GM19397 (cell line): ENCODE measurements at regions not wholly inside any gene's neighbourhood (a gene's known extent, or its start where the extent isn't known, plus 50 kb on each side); places are given as distances from the start of the nearest gene placed in this dataset.

Source experiments
- ATAC-seq: cut with Tn5 transposase; IDR thresholded peaks from one replicate; pipeline ENCODE4 v1.9.1; 2021; ENCODE audit warnings: mild to moderate bottlenecking, moderate library complexity; ENCODE audit not compliant: unreplicated experiment

DNA sequence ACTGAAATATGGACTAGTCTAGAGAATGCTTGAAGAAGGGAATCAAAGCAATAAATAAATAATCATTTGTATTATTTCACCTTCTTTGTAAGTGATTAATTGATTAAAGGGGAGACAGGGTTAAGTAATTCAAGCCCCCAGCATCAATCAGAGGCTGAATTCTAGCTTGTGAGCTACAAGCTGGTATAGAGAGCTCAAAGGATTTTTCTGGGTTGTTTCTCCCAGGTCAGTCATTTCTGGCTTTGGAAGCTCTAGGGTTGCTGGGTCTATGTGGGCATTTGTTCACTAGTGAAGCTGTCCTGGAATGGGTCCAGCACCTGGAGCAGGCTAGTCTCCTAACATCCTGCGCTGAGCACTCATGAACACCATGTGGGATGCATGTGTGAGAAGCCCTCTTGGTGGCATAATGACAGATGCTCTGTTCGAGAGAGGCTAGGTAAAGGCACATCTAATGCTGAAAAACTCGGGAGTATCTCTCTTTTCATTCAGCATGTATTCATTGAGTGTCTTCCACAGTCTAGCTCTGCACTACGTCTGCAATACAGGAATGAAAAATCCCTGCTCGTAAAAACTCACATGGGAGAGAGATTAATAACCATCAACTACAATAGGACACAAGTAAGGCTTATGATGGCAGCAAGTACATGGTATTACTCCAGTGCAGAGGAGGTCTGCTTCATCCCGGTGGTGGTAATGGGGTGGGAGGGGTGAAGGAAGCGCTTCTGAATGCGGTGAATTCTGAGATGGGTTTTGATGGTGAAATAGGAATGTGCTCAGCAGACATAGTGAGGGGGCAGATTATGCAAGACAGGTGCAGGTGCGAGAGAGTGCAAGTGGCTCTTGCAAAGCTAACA is 68.0 kb upstream of the NRP1 start:
- ATAC-seq, result no peak

DNA sequence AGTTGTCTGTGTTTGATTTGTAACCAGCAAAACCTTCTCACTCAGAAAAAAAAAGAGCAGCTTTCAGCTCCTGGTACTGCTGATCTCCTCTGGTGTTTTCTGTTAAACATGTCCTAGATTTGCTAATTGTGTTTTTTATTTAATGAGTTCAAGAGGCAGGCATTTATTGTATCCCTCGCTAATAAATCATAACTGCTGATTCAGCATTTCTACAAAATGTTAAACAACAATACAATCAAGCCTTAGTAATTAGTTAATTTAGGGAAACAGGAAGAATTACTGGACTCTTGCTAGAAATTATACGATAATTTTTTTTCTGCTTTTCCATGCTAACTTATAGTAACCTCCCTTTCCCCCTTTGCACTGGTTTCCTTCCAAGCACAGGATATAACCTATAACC is 66.8 kb upstream of the NRP1 start:
- ATAC-seq, result no peak

DNA sequence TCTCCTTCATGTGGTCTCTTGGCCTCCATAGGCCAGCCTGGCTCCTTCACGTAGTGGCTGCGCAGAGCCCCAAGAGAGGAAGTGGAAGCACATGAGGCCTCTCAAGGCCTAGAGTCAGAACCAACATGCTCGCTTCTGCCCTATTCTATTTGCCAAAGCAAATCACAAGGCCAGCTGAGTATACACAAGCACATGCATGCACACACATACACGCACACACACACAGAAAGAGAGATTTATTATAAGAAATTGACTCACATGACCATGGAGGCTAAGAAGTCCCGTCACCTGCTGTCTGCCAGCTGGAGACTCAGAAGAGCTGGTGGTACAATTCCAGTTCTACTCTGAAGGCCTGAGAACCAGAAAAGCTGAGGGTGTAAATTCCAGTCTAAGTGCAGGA is 64.3 kb upstream of the NRP1 start:
- ATAC-seq, result no peak

DNA sequence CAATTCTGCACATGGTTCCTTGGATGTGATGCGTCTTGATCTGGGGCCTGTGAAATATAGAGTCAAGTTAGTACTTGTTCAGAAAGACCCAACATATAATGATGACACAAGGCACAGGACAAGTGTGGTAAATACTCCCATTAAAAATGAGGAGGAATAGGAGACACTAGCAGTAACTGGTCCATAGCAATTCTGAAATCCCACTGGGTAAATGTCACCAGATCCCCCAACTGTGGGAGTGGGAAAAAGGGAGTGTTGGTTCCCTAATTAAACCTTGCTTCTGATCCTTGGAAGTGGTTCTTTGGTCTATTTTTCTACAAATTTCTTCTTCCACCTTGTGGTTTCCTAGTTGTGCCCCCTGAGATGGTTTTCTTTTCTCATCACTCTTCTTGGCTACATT is 62.5 kb upstream of the NRP1 start:
- ATAC-seq, result no peak

DNA sequence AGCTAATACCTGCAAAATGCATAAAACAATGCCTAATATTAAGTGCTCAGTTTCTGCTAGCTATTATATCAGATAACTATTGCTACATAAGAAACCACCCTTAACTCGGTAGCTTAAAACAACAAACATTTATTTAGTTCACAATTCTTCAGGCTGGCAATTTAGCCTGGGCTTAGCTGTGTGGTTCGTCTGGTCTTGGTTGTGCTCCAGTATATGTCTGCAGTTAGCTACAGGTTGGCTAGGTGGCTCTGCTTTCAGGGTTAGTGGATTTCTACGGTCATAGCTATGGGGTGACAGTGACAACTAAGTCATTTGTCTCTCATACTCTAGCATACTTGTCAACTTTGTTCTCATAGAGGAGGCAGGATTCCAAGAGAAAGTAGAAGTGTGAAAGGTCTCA is 61.8 kb upstream of the NRP1 start:
- no peak for ATAC-seq

DNA sequence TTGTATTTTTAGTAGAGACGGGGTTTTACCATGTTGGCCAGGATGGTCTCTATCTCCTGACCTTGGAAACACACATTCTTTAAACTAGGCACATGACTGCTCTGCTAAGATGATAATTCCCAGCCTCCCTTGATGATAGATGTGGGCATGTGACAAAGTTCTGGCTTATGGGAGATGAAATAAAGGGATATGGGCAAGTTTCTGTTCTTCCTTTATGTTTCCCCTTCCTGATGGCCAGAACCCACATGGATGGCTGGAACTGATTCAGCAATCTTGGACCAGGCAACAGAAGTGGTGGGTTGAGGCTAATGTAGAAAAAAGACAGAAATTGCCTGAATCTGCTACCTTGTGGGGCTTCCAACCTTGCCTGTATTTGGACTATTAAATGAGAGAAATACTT is 60.7 kb upstream of the NRP1 start:
- ATAC-seq, result no peak

DNA sequence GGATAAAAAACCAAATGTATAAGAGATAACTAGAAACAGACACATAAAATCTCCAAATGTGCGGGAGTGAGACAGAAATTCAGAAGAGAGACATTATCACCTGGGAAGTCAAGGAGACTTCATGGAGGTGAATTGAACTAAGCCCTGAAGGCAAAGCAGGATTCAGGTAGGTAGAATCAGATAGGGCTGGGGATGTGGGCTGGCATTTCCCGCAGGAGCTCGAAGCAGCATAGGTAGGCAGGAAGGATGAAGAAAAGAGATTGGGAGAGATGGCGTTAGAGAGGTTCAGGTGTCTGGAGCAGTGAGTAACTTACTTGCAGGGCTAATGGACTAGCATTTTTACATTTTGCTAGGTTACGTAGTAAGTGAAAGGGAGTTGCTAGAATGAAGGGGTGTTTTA is 58.2 kb upstream of the NRP1 start:
- ATAC-seq, result no peak

DNA sequence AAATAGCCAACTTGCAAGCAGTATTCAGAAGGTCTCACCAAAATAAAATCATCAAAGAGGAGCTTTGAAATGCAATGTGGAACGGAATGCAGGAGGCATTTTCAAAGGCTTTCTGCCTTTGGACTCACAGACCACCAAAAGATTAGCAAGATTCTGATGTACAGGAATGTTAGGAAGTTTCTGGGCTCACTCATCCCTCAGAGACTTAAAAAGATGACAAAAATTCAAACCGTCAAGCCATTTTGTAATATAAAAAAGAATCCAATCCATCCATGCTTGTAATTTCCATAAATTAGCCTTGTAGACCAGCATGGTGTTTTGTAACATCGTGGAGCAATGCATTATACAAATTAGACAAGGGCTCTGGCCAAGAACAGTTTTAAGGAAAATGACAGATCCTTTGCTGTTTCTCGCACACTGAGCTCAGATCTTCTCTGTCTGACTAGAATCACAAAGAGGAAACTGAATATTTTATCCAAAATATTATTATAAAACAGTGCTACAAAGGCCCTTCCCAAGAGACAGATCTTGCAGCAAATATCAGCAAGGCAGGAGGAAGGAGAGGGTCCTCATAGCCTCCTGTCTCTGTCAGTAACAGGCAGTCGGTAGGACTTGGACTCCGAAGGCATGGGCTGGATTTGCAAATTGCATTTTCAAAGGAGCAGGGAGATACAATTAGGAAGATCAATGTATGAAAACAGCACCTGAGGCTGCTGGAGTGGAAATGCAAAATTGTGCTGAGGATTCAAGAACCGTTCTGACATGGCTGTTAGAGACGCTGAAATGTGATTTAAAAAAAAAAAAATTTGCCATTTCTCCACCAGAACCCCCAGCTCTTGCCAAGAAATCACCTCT is 57.4 kb upstream of the NRP1 start:
- no peak for ATAC-seq

DNA sequence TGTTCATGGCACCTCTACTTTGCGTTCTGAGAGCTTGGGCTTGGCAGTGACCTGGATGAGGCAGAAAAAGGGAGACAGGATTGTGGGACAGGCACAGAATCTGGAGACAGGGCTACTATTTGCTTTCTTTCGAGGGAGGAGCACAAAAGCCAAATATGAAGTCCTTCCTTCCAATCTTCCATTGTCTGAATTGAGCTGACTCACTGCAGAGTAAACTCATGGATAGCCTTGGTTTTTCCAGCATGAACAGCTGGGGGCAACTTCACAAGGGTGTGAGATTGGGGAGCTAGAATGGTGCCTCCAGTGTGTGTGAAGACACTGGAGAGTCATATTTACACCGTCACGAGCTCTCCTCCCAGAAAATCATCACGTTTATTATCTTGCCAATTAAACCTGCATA is 55.6 kb upstream of the NRP1 start:
- ATAC-seq, result no peak

DNA sequence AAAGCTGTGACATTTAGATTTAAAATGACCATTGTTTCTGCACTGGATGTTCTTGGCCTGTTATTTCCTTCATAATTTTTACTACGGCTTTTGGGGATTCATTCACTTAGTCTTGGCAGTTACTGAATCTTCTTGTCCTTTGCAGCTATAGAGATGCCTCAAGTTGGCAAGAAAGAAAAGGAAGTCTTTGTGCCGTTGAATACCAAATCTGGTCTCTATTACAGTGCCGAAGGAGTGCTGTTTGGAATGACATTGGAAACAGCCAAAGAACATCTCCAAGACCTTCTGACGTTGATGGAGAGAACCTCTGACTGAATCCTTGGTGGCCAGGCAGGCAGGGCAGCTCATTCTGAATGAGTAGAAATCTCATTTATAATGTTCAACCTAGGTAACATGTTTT is 54.3 kb upstream of the NRP1 start:
- ATAC-seq, result no peak

DNA sequence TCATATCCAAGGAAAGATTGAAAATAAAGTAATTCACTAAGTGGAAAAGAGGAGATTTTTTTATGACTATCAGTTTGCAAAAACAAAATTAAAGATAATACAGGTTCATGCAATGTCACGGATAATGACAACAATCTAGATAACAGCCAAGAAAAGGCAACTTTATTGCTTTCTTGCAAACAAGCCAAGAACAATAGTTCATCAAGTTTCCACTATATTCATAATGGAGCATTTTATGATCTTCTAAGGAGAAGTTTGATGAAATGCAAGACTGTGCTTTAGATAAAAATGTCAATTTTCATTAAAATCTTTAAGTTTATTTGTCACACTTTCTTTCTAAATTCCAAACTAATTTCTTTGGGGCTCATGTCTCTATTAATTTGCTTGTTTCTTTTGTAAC is 53.9 kb upstream of the NRP1 start:
- no peak for ATAC-seq

DNA sequence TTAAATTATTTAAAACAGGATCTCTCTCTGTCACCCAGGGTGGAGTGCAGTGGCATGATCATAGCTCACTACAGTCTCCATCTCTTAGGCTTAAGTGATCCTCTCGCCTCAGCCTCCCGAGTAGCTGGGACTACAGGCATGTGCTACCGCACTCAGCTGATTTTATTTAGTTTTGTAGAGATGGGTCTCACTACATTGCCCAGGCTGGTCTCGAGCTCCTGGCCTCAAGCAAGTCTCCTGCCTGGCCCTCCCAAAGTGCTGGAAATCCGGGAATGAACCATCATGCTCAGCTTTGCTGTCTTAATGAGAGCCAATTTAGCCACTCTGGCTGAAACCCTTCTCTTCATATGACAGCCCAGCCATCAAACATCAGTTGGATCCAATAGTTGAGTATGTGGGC is 53.3 kb upstream of the NRP1 start:
- no peak for ATAC-seq

DNA sequence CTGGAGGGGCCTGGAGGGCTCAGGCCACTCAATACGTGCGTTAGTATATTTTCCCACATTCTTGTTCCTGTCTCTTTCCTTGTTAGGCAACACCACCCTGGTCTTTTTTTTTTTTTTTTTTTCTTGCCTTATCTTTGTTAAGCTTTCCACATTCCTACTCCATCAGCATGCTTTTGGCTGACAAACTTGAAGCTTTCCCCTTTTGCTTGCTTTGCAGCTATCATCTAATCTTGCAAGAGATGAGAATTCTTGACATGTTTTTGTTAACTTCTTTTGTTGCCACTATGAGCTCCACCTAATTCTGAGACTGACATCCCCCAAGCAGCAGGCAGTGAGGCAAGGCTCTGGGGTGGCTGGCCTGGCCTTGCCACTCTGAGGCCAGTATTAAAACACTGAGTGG is 52.5 kb upstream of the NRP1 start:
- no peak for ATAC-seq

DNA sequence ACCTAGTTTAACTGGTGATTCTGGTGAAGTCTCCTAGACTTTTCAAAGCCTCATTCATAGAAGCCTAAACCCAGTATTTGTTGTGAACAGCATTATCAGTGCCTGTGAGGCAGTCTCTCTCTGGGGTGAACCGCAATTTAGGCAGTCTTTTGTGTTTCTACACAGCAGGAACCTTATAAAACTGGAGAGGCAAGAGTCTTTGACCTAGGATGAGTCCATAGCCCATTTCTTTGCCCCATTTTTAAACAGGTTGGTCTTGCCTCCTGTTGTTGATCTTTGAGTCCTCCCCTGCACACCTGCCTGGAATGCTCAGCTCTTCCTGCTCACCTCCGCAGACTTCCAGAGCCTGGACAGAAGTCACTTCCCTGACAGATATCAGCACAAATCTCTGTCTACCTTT is 51.2 kb upstream of the NRP1 start:
- ATAC-seq, result no peak

DNA sequence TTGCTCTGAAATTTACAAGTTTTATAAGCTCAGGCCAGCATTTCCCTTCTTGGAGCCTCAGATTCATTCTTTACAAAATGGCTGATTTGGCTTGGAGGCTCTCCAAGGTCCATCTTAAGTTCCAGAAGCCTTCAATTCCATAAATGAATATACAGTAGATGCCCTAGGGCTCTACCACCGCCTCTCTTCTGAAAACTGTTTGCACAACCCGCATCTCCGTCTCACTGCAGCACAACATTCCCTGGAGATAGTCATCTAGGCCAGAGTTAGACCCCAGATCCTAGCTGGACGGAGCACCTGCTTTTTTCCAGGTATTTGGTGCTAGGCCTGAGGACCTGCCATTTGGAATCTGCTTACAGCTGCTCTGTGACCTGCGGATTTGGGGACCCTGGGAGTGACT is 50.5 kb upstream of the NRP1 start:
- no peak for ATAC-seq
